Left renal pelvis (tissue), 4 donors: ENCODE measurements at regions not wholly inside any gene's neighbourhood (a gene's known extent, or its start where the extent isn't known, plus 50 kb on each side); places are given as distances from the start of the nearest gene placed in this dataset.
A peak's percentile ranks its signal among the peaks of the same experiment; 100 is the strongest.

ENCODE experiments used
- DNase-seq, 4 donors: peaks; one replicate each; pipeline ENCODE4 v3.0.0-alpha.2; 2013; ENCODE audit warnings: low read depth in 4 of 4, low spot score in 3 of 4

DNA sequence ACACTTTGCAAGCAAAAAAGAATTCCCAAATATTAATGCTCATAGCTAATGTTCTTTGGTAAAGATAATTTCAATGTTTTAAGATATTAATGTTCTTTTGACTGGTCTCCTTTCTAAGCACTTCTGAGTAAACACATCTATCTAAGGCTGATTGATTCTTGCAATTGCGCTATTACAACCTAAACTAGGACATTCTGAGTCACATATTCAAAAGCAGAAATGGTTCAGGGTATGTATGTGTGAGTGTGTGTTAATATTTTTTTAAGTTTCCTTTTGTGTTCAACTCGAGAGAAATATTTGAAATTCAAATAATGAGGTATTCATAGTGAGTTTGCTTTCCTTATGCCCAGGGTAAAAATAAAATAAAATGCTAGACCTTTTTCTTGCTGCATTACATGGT is 203.6 kb upstream of the GRIK3 start:
- DNase-seq, result no peak

DNA sequence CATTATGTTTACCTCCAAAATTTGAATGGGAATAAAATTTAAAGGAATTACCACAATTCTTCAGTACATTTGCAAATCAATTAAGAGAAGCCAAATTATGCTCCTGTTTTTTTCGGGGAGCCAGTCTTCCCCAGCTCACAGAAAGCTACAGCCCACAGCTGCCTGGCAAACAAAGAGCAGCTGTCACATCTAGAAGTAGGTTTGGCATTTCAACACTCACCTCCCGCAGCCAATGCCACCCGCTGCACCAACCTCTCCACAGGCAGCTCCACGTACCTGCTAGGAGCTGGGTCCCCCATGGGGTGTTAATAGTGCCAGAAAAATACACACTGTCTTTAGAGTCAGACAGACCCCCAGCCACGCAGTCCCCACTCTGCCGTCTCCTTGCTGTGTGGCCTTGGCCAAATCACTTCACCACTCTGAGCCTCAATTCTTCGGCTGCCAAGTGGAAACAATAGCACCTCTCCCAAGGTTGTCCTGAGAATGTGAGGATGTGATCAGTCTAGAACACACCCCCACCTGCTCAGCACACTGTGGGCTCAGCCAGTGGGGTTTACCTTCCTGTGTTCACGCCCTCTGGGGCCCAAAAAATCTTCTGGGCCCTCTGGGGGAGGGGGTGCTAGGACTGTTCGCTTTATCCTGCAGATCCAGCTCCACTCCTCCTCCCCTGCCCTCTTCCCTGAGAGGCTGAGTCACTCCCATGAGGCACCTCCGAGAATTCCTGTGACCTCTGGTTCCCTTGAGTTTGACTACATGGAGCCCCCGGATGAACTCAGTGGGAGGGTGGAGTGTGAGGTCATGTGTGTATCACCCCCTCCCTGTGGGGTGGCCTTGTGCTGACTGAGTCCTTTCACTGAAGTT is 204.3 kb upstream of the GRIK3 start:
- DNase-seq, result no peak

- DNase-seq, result no peak
Measured at GRCh38 chr1:37239225-37239740, 205.0 kb upstream of the GRIK3 start.

DNA sequence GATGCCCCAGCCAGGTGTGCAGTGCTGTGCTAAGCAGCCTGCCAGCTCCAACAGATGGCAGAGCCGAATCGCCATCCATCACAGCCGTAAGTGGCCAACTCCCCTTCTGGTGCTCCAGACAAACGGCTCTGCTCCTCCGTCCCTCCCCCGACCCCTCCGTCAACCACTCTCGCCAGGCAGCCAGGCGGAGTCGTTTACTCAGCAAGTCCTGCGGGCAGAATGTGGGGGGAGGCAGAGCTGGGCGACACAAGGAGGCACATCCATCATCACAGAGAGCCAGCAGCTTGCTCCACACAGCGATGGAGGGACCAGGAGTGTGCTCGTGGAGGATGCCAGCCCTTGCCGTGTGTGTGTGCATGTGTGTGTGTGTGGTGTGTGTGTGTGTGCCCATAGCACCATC is 206.6 kb upstream of the GRIK3 start:
- no peak for DNase-seq

DNA sequence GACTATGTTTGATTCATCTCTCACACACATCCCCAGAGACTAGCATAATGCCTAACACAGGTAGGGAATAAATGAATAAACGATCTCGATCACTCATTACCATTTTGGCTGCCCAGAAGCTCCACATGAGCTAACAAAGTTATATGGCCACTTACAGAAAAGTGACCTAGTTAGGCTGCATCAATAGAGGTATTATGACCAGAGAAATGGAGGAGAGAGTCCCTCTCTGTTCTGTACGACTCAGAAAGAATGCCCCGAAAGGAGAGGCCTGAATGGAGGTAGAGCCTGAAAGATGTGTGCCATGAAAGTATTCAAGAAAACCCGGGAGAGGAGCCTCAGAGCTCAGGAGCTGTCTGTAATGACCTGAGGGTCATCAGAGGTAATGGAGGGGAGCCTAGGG is 208.2 kb upstream of the GRIK3 start:
- DNase-seq, result no peak

DNA sequence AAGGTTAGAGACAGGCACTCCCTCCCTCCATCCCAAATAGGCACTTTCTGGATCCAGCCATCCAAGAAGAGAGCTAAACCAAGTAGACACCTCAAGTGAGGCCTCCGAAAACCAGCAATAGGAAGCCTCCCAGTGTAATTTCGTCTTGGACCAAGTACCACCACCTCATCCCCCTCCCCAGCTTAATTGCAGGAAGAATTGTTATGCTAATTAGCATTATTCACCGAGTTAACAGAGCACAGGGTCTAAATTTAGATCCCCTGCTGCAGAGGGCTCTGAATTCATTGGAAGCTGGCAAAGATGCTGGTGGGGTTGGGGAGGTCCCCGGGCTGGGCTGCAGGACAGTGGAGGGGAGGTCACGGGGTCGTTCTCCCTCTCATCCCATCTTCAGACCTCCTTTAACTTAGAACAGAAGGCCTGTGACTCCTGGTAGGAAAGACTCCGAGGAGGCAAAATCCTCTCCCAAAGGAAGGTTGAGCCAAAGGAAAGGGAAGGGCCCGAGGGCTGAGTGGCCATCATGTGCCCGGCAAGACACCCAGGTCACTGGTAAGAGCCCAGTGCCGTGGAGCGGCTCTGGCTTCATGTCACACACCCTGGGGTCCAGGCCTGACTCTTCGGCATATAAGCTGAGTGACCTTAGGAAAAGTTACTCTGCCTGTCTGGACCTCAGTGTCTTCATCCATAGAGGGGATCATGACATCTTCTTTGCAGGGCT is 209.2 kb upstream of the GRIK3 start:
- DNase-seq, result no peak

- no peak for DNase-seq
Measured at GRCh38 chr1:37244083-37244480, 209.8 kb upstream of the GRIK3 start.

GRCh38 chr1:37244815-37245214 is 210.5 kb upstream of the GRIK3 start:
- DNase-seq, result no peak

- DNase-seq, result no peak
Measured at GRCh38 chr1:37246631-37247030, 212.3 kb upstream of the GRIK3 start.

- no peak for DNase-seq
Measured at GRCh38 chr1:37250371-37250770, 216.1 kb upstream of the GRIK3 start.

GRCh38 chr1:37255136-37255795 is 219.1 kb upstream of the ZC3H12A start:
- DNase-seq, result peak; percentile 19 to 44 (median 30)

DNA sequence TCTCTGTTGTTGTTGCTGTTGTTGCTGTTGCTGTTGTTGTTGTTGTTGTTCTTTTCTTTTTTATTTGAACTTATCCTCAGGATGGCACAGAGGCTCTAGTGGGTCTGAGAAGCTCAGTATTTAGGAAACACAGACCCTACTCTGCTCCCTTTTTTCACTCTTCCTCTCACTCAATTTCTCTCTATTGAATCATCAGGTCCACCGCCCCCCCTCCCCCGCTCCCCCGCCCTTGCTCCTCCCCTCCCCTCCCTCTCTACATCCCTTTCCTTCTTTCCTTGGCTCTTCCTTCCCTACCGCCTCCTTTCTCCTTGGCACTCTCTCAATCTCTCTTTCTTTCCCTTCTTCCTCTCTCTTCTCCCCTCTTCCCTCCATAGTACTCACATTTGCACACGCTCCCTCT is 218.5 kb upstream of the ZC3H12A start:
- no peak for DNase-seq

DNA sequence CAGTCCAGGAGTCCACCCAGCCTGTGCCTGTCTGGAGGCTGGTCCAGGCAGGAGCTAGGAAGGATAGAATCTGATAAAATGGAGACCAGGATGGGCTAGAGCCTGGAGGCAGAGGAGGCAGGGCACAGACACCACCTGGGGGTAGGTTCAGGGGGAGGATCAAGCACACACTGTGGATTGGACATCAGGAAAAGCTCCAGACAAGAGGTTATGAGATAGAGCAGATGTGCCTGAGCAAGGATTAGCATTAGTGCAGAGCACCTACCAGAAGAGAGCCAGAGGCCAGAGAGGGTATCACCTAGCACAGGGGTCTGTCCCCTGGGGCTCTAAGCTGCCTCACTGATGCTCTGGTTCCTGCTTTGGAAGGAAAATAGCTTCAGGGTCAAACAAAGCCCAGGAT is 216.7 kb upstream of the ZC3H12A start:
- no peak for DNase-seq

- no peak for DNase-seq
Measured at GRCh38 chr1:37258068-37258467, 216.3 kb upstream of the ZC3H12A start.

GRCh38 chr1:37259019-37259418 is 215.4 kb upstream of the ZC3H12A start:
- no peak for DNase-seq

DNA sequence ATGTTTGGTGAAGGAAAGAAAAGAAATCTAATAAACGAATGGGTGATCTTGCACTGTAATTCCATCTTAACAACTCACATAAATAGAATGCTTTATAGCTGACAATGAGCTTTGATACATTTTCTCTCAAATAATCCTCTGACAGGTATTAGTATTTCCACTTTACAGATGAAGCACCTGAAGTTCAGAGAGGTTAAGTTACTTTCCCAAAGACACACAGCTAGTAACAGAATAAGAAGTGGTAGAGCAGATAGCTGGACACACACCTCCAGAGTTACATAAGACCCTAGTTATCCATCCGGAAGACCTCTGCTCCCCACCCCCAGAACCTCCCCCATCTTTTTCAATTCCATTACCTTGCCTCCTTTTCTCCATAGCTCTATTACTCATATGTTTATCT is 213.3 kb upstream of the ZC3H12A start:
- DNase-seq, result no peak

GRCh38 chr1:37262439-37263170 is 211.8 kb upstream of the ZC3H12A start:
- no peak for DNase-seq

GRCh38 chr1:37265156-37265555 is 209.2 kb upstream of the ZC3H12A start:
- DNase-seq, result no peak

DNA sequence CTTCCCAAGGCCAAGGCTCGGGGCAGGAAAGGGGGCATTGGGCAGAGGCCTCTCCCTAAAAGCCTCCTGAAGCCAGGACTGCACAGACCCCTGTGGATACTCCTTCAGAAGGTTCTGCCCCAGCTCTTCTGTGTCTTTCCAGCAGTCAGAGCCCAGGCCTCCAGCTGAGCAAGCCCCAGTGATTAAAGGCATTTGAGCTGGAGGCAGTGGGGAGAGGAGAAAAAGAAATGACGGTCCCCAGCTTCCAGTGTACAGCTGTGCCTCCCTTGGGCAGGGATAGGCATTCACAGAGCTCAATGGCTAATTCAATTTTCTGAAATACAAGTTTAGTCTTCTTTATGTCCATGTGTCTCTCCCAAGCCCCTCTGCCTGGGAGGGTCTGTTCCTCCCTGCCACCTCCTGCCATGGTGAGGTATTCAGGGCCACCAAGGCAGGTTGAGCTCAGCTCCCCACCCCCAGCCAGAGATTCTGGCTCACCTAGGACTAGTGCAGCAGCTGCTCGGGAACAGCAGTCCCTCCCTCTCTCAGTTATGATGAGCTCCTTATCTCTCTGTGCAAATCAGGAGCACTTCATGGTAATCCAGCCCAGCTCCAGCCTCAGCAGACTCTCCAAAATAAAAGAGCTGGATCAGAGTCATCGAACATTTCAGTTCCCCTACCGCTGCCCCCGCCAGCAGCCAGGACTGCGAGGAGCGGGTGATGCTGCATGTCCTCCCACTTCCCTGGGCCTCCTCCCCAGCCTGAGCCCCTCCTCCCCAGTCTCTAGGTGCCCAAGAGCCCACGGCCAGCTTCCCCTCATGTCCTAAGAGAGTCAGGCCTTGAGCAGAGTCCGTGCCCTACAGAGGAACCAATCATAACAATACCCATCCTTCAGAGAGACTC is 208.4 kb upstream of the ZC3H12A start:
- no peak for DNase-seq
